ENCODE measurements at regions not wholly inside any gene's neighbourhood (a gene's known extent, or its start where the extent isn't known, plus 50 kb on each side); places are given as distances from the start of the nearest gene placed in this dataset.

- Mint-ChIP-seq H3K27ac (no peak overlapping the region), H3K4me3 (no peak overlapping the region), H3K27me3 (no peaks in the 10 kb centered on the region), H3K4me1 (no peaks in the 10 kb centered on the region), H3K9me3 (peaks cover 49 to 86% of the 10 kb centered on the region in 2 donors)
- no peak for DNase-seq
- ATAC-seq = no peak
Observed at GRCh38 chr5:110219769-110220168, 506.7 kb downstream of the TMEM232 start.

GRCh38 chr5:110221036-110221435 is 505.4 kb downstream of the TMEM232 start:
- Mint-ChIP-seq H3K27me3 (no peaks in the 10 kb centered on the region), H3K4me1 (no peaks in the 10 kb centered on the region), H3K4me3 (no peak overlapping the region), H3K27ac (no peak overlapping the region), H3K9me3 (peaks cover 43 to 74% of the 10 kb centered on the region in 2 donors)
- DNase-seq = no peak
- no peak for ATAC-seq

- H3K4me3 Mint-ChIP-seq = no peak overlapping the region
- H3K27ac Mint-ChIP-seq = no peak overlapping the region
- H3K27me3 Mint-ChIP-seq = no peaks in the 10 kb centered on the region
- no peak for DNase-seq
- H3K4me1 Mint-ChIP-seq = no peaks in the 10 kb centered on the region
- peaks cover 34 to 58% of the 10 kb centered on the region in 2 donors for H3K9me3 Mint-ChIP-seq
- no peak for ATAC-seq
Observed at GRCh38 chr5:110224050-110224449, 502.4 kb downstream of the TMEM232 start.

GRCh38 chr5:110225949-110226348 is 500.5 kb downstream of the TMEM232 start:
- H3K27ac Mint-ChIP-seq = no peak overlapping the region
- no peaks in the 10 kb centered on the region for H3K27me3 Mint-ChIP-seq
- no peak for ATAC-seq
- H3K9me3 Mint-ChIP-seq = peaks cover 42 to 55% of the 10 kb centered on the region in 2 donors
- H3K4me3 Mint-ChIP-seq = no peak overlapping the region
- H3K4me1 Mint-ChIP-seq = no peaks in the 10 kb centered on the region
- DNase-seq = no peak

GRCh38 chr5:110239786-110240185 is 486.7 kb downstream of the TMEM232 start:
- H3K4me1 Mint-ChIP-seq = no peaks in the 10 kb centered on the region
- H3K27me3 Mint-ChIP-seq = no peaks in the 10 kb centered on the region
- ATAC-seq = no peak
- H3K9me3 Mint-ChIP-seq = no peaks in the 10 kb centered on the region
- no peak overlapping the region for H3K27ac Mint-ChIP-seq
- no peak for DNase-seq
- no peak overlapping the region for H3K4me3 Mint-ChIP-seq

- no peak for DNase-seq
- Mint-ChIP-seq H3K27ac (no peak overlapping the region), H3K4me3 (no peak overlapping the region), H3K4me1 (no peaks in the 10 kb centered on the region), H3K27me3 (no peaks in the 10 kb centered on the region), H3K9me3 (no peaks in the 10 kb centered on the region)
- ATAC-seq = no peak
Observed at GRCh38 chr5:110242950-110243349, 483.5 kb downstream of the TMEM232 start.

- no peaks in the 10 kb centered on the region for H3K9me3 Mint-ChIP-seq
- H3K4me3 Mint-ChIP-seq = no peak overlapping the region
- no peaks in the 10 kb centered on the region for H3K27me3 Mint-ChIP-seq
- DNase-seq (no peak), ATAC-seq (no peak)
- no peak overlapping the region for H3K27ac Mint-ChIP-seq
- no peaks in the 10 kb centered on the region for H3K4me1 Mint-ChIP-seq
Observed at GRCh38 chr5:110248921-110249320, 477.6 kb downstream of the TMEM232 start.

GRCh38 chr5:110250355-110250754 is 476.1 kb downstream of the TMEM232 start:
- H3K9me3 Mint-ChIP-seq = no peaks in the 10 kb centered on the region
- no peak overlapping the region for H3K4me3 Mint-ChIP-seq
- no peaks in the 10 kb centered on the region for H3K27me3 Mint-ChIP-seq
- DNase-seq = no peak
- no peak for ATAC-seq
- H3K27ac Mint-ChIP-seq = no peak overlapping the region
- H3K4me1 Mint-ChIP-seq = no peaks in the 10 kb centered on the region

- Mint-ChIP-seq H3K27me3 (no peaks in the 10 kb centered on the region), H3K4me1 (no peaks in the 10 kb centered on the region), H3K9me3 (no peaks in the 10 kb centered on the region), H3K27ac (no peak overlapping the region), H3K4me3 (no peak overlapping the region)
- ATAC-seq (no peak), DNase-seq (no peak)
Observed at GRCh38 chr5:110250755-110251154, 475.7 kb downstream of the TMEM232 start.

GRCh38 chr5:110251366-110251765 is 475.1 kb downstream of the TMEM232 start:
- ATAC-seq = no peak
- H3K9me3 Mint-ChIP-seq = no peaks in the 10 kb centered on the region
- no peak overlapping the region for H3K4me3 Mint-ChIP-seq
- H3K27ac Mint-ChIP-seq = no peak overlapping the region
- H3K4me1 Mint-ChIP-seq = no peaks in the 10 kb centered on the region
- DNase-seq = no peak
- no peaks in the 10 kb centered on the region for H3K27me3 Mint-ChIP-seq

- DNase-seq (no peak), ATAC-seq (no peak)
- no peak overlapping the region for H3K27ac Mint-ChIP-seq
- no peak overlapping the region for H3K4me3 Mint-ChIP-seq
- H3K9me3 Mint-ChIP-seq = no peaks in the 10 kb centered on the region
- H3K4me1 Mint-ChIP-seq = no peaks in the 10 kb centered on the region
- H3K27me3 Mint-ChIP-seq = no peaks in the 10 kb centered on the region
Observed at GRCh38 chr5:110255194-110255593, 471.3 kb downstream of the TMEM232 start.

- H3K27me3 Mint-ChIP-seq = no peaks in the 10 kb centered on the region
- DNase-seq = no peak
- H3K4me3 Mint-ChIP-seq = no peak overlapping the region
- H3K4me1 Mint-ChIP-seq = no peaks in the 10 kb centered on the region
- H3K9me3 Mint-ChIP-seq = no peaks in the 10 kb centered on the region
- ATAC-seq = no peak
- no peak overlapping the region for H3K27ac Mint-ChIP-seq
Observed at GRCh38 chr5:110256298-110256697, 470.2 kb downstream of the TMEM232 start.

GRCh38 chr5:110257971-110258370 is 468.5 kb downstream of the TMEM232 start:
- Mint-ChIP-seq H3K4me3 (no peak overlapping the region), H3K27ac (no peak overlapping the region), H3K4me1 (no peaks in the 10 kb centered on the region), H3K27me3 (no peaks in the 10 kb centered on the region), H3K9me3 (no peaks in the 10 kb centered on the region)
- DNase-seq (no peak), ATAC-seq (no peak)

- DNase-seq (no peak), ATAC-seq (no peak)
- no peak overlapping the region for H3K4me3 Mint-ChIP-seq
- H3K27me3 Mint-ChIP-seq = no peaks in the 10 kb centered on the region
- no peaks in the 10 kb centered on the region for H3K9me3 Mint-ChIP-seq
- no peaks in the 10 kb centered on the region for H3K4me1 Mint-ChIP-seq
- peak overlapping the region in 1 of 2 donors; percentile 46 for H3K27ac Mint-ChIP-seq
Observed at GRCh38 chr5:110258460-110259216, 467.8 kb downstream of the TMEM232 start.

GRCh38 chr5:110262749-110263148 is 463.7 kb downstream of the TMEM232 start:
- H3K27me3 Mint-ChIP-seq = no peaks in the 10 kb centered on the region
- H3K9me3 Mint-ChIP-seq = no peaks in the 10 kb centered on the region
- DNase-seq = no peak
- no peak overlapping the region for H3K27ac Mint-ChIP-seq
- no peaks in the 10 kb centered on the region for H3K4me1 Mint-ChIP-seq
- no peak overlapping the region for H3K4me3 Mint-ChIP-seq
- no peak for ATAC-seq

GRCh38 chr5:110264661-110265060 is 461.8 kb downstream of the TMEM232 start:
- Mint-ChIP-seq H3K27ac (no peak overlapping the region), H3K4me3 (no peak overlapping the region), H3K27me3 (no peaks in the 10 kb centered on the region), H3K4me1 (peaks cover 10% of the 10 kb centered on the region), H3K9me3 (no peaks in the 10 kb centered on the region)
- no peak for ATAC-seq
- DNase-seq = no peak

- Mint-ChIP-seq H3K9me3 (no peaks in the 10 kb centered on the region), H3K4me3 (no peak overlapping the region), H3K4me1 (peaks cover 12% of the 10 kb centered on the region), H3K27me3 (no peaks in the 10 kb centered on the region), H3K27ac (no peak overlapping the region)
- no peak for DNase-seq
- ATAC-seq = no peak
Observed at GRCh38 chr5:110265162-110265561, 461.3 kb downstream of the TMEM232 start.

Data from stimulated activated naive CD8-positive, alpha-beta T cell treated with anti-CD3 and anti-CD28 coated beads, Interleukin-15, amount 100 ng/mL, for 72 hours (primary cell).